Natural killer cell treated with Interleukin-12 subunit alpha and Interleukin-12 subunit beta and Interleukin-15 and Interleukin-18, amount 100 ng/mL, for 72 hours (primary cell): ENCODE measurements at regions not wholly inside any gene's neighbourhood (a gene's known extent, or its start where the extent isn't known, plus 50 kb on each side); places are given as distances from the start of the nearest gene placed in this dataset.

Experiments
- ATAC-seq, 2 donors: fragments of 150-1000 bp; cut with Tn5 transposase in 1 of 2; sonication (Bioruptor Pico), chemical (Tn5 transposase) in 1 of 2; 2 replicates each; pipeline ENCODE4 v1.10.0; 2021
- DNase-seq: peaks from one replicate; pipeline ENCODE4 v3.0.0; 2022; ENCODE audit warnings: low spot score
- H3K27ac Mint-ChIP-seq, 2 donors: 1 replicate in 1 of 2; 2 replicates in 1 of 2; pipeline ENCODE4 v1.8.0; 2022; ENCODE audit warnings: mixed read lengths in 2 of 2, mild to moderate bottlenecking in 1 of 2, moderate library complexity in 1 of 2
- H3K27me3 Mint-ChIP-seq, 2 donors: 1 replicate in 1 of 2; 2 replicates in 1 of 2; pipeline ENCODE4 v1.8.0; 2022; ENCODE audit warnings: mixed read lengths in 2 of 2
- H3K36me3 Mint-ChIP-seq: one replicate; pipeline ENCODE4 v1.8.0; 2022; ENCODE audit warnings: mixed read lengths
- H3K4me1 Mint-ChIP-seq, 2 donors: 1 replicate in 1 of 2; 2 replicates in 1 of 2; pipeline ENCODE4 v1.8.0; 2022; ENCODE audit warnings: low read depth in 2 of 2, mixed read lengths in 2 of 2, mild to moderate bottlenecking in 1 of 2
- H3K4me3 Mint-ChIP-seq: one replicate; pipeline ENCODE4 v1.8.0; 2022; ENCODE audit warnings: mixed read lengths
- H3K9me3 Mint-ChIP-seq: 2 replicates; pipeline ENCODE4 v1.8.0; 2022; ENCODE audit warnings: mixed read lengths

DNA sequence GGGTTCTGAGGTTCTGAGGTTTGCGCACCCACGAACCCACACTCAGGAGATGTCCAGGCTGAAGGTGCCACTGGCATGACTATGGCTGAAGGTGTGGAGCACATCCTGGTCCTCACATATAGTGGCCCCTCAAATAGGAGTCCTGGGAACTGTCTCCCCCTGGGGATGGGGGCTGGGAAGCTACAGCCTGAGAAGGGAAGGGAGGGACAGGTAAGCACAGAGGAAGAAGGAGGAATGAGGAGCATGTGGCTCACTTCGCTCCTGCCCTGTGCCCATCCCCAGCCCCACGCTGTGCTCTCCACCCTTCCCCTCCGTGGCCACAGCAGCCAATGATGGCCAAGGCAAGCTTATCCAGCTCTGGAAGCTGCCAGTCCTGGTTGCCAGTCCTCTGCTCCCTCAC lies 123.9 kb upstream of the LHX1 start:
- Mint-ChIP-seq H3K27me3 (peaks cover 48 to 51% of the 10 kb centered on the region in 2 donors), H3K36me3 (no peaks in the 10 kb centered on the region), H3K27ac (no peak overlapping the region), H3K9me3 (no peaks in the 10 kb centered on the region), H3K4me1 (no peaks in the 10 kb centered on the region), H3K4me3 (no peak overlapping the region)
- ATAC-seq = no peak
- DNase-seq = no peak

DNA sequence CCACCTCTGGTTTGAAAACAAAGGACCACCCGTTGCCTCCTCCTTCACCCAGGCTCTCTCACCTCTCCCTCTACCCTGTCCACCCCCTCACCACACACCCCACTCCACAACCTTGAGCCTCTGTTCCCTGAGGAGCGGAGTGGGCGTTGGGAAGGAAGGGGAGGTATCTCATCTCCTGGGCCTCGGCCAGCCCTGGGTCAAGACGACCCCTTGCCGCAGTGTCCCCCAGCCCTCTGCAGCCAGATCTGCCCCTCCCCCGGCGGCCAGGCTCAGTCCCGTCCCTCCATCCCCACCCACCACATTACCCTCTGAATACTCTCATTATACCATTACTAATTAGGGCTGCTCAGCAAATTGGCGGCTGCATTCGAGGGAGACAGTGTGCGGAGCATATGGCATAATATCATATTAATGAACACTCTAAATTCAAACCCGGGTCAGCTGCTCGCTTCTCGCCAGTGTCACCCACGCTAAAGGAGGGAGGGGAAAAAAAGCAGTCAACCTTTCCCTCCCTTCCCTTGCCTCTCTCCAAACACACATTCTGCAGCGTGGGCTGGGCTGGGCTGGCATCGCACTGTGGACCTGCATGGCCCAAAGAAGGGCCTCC lies 123.2 kb upstream of the LHX1 start:
- H3K9me3 Mint-ChIP-seq = no peaks in the 10 kb centered on the region
- ATAC-seq = peak in 1 of 2 donors; percentile 3

DNA sequence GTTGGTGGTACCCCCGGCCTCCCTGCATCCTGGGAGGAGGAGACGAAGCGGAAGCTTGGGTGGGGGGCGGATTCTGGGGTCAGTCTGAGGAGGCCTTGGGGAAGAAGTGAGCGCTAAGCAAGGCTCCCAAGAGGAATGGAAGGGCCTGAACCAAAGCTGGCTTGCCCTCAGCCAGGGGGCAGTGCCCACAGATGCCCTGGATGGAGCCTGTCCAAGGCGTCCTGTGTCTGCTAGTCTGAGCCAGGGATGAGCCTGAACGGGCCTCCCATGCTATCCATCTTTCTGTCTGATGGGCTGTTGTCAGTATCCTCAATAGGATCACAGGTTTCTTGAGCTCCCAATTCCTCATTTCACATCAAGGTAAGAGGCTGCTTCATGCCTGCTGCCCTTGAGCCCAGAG lies 122.3 kb upstream of the LHX1 start:
- Mint-ChIP-seq H3K36me3 (no peaks in the 10 kb centered on the region), H3K4me3 (no peak overlapping the region), H3K9me3 (no peaks in the 10 kb centered on the region), H3K27ac (no peak overlapping the region), H3K27me3 (peaks cover 48 to 52% of the 10 kb centered on the region in 2 donors), H3K4me1 (no peaks in the 10 kb centered on the region)
- DNase-seq (no peak), ATAC-seq (no peak)

More for the DNA sequence above, 123.2 kb upstream of the LHX1 start:
- H3K4me1 Mint-ChIP-seq = no peaks in the 10 kb centered on the region
- peaks cover 48 to 51% of the 10 kb centered on the region in 2 donors for H3K27me3 Mint-ChIP-seq
- no peaks in the 10 kb centered on the region for H3K36me3 Mint-ChIP-seq
- no peak for DNase-seq
- no peak overlapping the region for H3K27ac Mint-ChIP-seq
- no peak overlapping the region for H3K4me3 Mint-ChIP-seq

DNA sequence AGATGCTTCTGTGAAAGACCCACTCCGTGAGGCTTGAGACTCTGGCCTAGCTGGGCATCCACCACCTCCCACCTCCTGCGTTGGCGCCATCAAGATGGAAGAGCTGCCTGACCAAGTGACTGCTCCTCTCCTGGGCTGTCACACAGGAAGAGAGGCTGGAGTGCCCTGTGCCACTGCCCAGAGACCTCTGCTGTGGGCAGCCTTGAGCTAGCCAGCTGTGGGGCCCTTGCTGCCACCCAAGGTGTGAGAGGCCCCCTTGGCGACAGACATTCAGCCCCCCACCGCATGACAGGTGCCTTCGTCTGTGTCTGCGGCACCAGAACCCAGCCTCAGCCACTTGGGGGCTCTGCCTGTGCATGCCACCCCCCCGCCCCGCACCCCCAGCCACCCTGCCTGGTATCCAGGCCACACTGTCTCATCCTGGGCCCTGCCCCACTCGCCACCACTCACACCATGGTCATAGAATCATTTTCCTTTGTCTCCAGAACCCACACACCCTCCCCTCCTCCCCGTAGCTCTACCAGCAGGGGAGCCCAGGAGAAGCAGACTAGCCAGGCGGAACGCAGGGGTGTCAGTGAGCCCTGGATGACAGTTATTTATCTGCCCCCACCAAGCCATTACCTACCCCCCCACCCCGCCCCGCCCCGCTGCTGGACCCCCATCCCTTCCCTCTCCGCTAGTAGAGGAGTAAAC lies 120.9 kb upstream of the LHX1 start:
- H3K36me3 Mint-ChIP-seq = no peaks in the 10 kb centered on the region
- H3K4me1 Mint-ChIP-seq = no peaks in the 10 kb centered on the region
- no peak for ATAC-seq
- H3K27ac Mint-ChIP-seq = no peak overlapping the region
- no peak for DNase-seq
- peaks cover 45 to 48% of the 10 kb centered on the region in 2 donors for H3K27me3 Mint-ChIP-seq
- H3K9me3 Mint-ChIP-seq = no peaks in the 10 kb centered on the region
- no peak overlapping the region for H3K4me3 Mint-ChIP-seq

DNA sequence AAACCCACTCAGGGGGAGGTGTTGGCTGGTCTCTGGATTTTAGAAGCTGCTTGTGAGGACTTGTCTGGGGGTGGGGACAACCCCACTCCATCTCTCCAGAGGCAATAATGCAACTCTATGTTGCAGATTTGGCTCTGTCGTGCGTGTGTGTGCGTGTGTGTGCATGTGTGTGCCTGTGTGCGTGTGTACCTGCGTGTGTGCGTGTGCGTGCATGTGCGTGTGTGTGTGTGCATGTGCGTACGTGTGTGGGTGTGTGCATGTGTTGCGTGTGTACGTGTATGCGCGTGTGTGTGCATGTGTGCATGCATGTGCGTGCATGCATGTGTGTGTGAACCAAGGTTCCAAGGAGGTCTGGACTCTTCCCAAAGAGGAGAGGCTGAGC lies 120.4 kb upstream of the LHX1 start:
- H3K4me3 Mint-ChIP-seq = no peak overlapping the region
- H3K4me1 Mint-ChIP-seq = no peaks in the 10 kb centered on the region
- peaks cover 42 to 47% of the 10 kb centered on the region in 2 donors for H3K27me3 Mint-ChIP-seq
- H3K36me3 Mint-ChIP-seq = no peaks in the 10 kb centered on the region
- no peak overlapping the region for H3K27ac Mint-ChIP-seq
- no peak for DNase-seq
- H3K9me3 Mint-ChIP-seq = no peaks in the 10 kb centered on the region
- ATAC-seq = no peak

DNA sequence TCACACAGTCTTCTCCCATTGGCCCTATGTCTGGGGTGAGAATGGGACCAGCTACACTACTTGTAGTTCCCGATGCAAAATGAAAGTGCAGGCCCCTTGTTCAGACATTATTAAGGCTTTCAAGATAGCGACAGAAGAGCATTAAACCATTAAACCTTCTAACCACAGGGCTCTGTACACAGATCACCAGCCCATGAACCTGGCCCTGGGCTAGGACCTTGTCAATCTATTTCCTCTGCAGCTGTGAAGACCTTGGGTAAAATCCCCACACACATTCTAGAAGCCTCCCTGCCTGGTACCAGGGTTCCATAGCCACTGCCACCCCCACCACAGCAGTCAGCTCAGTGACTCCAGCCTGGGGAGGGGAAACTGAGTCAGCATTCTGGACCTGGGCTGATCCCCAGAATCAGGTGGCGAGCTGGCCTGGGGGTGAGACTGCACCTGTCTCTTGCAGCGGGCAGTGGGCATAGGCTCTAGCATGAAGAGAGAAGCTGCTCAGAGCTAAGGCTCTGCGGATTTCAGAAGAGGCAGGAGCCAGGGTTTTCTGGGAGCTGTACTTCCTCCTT lies 119.7 kb upstream of the LHX1 start:
- no peak for ATAC-seq
- Mint-ChIP-seq H3K4me1 (no peaks in the 10 kb centered on the region), H3K27me3 (peaks cover 39 to 40% of the 10 kb centered on the region in 2 donors), H3K9me3 (no peaks in the 10 kb centered on the region), H3K27ac (no peak overlapping the region), H3K36me3 (no peaks in the 10 kb centered on the region), H3K4me3 (no peak overlapping the region)
- no peak for DNase-seq

DNA sequence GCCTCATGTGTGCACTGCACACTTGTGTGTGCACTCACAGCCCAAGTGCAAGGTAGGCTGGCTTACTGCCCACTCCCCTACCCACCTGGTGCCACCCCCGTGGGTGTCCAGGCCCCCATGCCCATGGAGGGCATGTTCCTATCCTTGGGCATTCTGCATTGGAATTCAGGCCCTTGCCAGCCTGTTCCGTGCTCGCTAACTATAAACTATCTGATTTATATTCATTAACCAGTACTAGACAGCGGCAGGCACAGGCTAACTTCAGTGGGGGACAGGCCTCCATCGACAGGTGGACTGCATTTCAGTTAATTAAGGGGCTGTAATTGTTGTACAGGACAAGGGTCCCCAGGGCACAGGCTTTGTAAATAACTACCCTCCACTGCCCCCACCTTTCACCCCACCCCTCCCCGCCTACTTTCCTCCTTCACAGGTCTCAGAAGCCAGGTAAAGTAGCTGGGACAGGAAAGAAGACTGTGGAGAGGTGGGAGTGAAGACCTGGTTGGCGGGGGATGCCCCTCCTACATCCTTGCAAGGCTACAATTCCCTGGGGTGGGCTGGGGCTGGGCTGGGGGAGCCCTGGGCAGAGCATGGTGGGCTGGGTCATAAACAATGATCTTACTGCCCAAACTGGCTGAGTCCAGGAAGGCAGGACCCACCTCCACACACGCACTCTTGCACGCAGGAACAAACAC lies 119.0 kb upstream of the LHX1 start:
- no peak overlapping the region for H3K27ac Mint-ChIP-seq
- no peak overlapping the region for H3K4me3 Mint-ChIP-seq

DNA sequence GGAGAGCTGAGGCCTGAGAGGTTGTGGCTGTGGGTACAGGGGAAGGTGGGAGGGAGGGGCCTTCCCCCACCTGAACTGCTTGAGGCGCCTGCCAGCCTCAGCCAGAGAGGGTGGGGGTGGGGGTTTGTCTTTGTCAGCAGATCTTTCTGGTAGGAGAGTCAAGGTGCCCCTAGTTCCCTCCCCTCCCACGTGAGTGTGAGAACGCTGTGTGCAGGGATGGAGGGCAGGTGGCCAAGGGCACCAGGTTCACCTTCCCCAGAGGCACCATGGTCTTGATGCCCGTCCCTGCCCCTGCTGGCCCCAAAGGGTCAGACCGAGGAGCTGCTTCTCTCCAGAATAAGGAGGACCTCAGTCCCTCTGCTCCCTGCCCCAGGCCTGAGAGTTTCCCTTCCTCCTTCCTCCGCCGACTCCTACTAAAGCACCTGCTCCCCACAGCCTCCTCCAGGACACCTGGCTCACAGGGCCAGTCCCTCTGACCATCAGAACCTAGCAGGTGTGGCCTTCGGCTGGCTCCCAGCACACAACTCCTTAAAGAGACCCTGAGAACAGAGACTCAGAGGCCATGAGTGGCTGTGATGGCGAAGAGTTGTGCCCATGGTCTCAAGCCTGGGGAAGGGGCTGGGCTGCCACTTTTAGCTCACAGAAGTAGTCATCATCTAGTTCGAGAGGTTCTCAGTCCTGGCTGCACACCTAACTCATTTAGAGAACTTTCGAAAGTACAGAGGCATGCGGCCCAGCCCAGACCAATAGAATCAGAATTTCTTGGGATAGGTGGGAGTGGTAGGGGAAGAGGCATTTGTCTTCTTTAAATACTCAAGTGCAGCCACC lies 113.2 kb upstream of the LHX1 start:
- H3K27me3 Mint-ChIP-seq = peaks cover 29 to 40% of the 10 kb centered on the region in 2 donors
- no peaks in the 10 kb centered on the region for H3K36me3 Mint-ChIP-seq
- no peak for DNase-seq
- no peak overlapping the region for H3K4me3 Mint-ChIP-seq
- H3K27ac Mint-ChIP-seq = no peak overlapping the region
- no peak for ATAC-seq
- no peaks in the 10 kb centered on the region for H3K9me3 Mint-ChIP-seq
- H3K4me1 Mint-ChIP-seq = no peaks in the 10 kb centered on the region

More for the DNA sequence above, 119.0 kb upstream of the LHX1 start:
- no peaks in the 10 kb centered on the region for H3K4me1 Mint-ChIP-seq
- H3K36me3 Mint-ChIP-seq = no peaks in the 10 kb centered on the region
- no peak for DNase-seq
- peaks cover 33% of the 10 kb centered on the region in 2 donors for H3K27me3 Mint-ChIP-seq
- no peak for ATAC-seq
- no peaks in the 10 kb centered on the region for H3K9me3 Mint-ChIP-seq

DNA sequence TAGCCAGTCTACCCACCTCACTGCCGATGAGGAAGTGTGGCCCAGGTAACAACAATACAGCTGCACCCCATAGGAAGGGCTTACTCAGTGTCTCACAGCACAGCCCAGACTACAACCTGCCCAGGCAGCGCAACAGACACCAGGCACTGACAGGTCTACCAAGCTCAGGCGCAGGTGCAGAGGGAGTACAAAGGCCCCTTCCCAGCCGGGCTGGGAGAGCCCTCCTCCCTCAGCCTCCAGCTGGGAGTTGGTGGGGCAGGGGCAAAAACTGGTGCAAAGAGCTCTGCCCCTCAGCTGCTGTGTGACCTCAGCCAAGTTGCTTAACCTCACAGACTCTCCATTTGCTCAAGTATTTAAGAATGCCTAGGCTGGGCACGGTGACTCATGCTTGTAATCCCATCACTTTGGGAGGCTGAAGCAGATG lies 112.6 kb upstream of the LHX1 start:
- Mint-ChIP-seq H3K27me3 (peaks cover 29 to 42% of the 10 kb centered on the region in 2 donors), H3K9me3 (no peaks in the 10 kb centered on the region), H3K4me3 (no peak overlapping the region), H3K4me1 (no peaks in the 10 kb centered on the region), H3K36me3 (no peaks in the 10 kb centered on the region), H3K27ac (no peak overlapping the region)
- no peak for DNase-seq
- no peak for ATAC-seq

DNA sequence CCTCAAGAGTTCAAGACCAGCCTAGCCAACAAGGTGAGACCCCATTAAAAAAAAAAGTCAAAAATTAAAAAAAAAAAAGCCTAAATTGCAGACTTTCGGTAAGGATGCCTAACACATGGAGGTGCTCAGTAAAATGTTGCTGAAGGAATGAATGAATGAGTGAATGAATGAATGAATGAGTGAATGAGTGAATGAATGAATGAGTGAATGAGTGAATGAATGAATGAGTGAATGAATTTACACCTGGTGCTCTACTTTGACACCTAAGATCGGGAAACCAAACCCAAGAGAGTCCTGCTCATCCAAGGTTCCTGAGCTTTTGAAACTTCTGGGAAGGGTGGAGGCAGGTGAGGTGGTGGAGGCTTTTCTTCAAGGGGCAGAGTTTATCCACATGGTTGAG lies 112.2 kb upstream of the LHX1 start:
- peaks cover 26 to 42% of the 10 kb centered on the region in 2 donors for H3K27me3 Mint-ChIP-seq
- no peak for DNase-seq
- H3K9me3 Mint-ChIP-seq = no peaks in the 10 kb centered on the region
- no peak overlapping the region for H3K4me3 Mint-ChIP-seq
- H3K4me1 Mint-ChIP-seq = no peaks in the 10 kb centered on the region
- H3K27ac Mint-ChIP-seq = no peak overlapping the region
- ATAC-seq = no peak
- no peaks in the 10 kb centered on the region for H3K36me3 Mint-ChIP-seq

DNA sequence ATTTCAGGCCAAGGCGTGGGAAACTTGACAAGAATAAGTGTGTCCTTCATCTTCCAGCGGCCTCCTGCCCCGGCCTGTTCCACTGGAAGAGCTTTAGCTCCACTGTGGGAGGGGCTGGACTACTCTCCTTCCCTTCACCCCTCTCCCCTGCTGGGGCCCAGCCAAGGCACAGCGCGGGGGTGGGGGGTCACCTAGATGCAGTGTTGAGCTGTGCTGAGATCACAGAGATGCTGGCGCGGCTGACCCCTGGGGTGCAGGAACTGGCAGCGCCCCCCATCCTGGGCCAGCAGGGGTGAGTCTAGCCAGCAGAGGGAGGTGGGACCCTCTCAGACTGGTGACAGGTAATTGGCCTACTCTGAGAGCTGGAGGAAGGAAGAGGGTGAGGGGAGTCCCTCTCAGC lies 111.8 kb upstream of the LHX1 start:
- peaks cover 26 to 42% of the 10 kb centered on the region in 2 donors for H3K27me3 Mint-ChIP-seq
- H3K27ac Mint-ChIP-seq = no peak overlapping the region
- no peaks in the 10 kb centered on the region for H3K9me3 Mint-ChIP-seq
- no peaks in the 10 kb centered on the region for H3K36me3 Mint-ChIP-seq
- DNase-seq = no peak
- ATAC-seq = no peak
- H3K4me1 Mint-ChIP-seq = no peaks in the 10 kb centered on the region
- no peak overlapping the region for H3K4me3 Mint-ChIP-seq

DNA sequence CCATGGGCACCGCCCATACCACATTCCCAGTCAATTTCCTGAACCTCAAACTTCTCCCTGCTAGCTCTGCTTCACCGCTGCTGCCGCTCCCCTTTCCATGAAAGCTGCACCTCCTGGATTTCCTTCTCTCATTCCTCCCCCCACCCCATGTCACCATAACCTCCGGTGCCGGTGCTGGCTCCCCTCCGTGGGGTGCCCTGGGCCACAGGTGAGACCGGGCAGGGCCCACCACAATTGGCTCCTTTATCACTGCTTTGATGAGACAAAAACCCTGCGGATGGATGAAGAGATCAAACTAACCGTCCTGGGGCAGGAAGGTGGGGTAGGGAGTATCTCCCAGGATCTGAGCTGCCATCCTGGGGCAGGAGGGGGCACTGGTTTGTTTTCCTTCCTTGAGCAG lies 111.3 kb upstream of the LHX1 start:
- peaks cover 26 to 39% of the 10 kb centered on the region in 2 donors for H3K27me3 Mint-ChIP-seq

DNA sequence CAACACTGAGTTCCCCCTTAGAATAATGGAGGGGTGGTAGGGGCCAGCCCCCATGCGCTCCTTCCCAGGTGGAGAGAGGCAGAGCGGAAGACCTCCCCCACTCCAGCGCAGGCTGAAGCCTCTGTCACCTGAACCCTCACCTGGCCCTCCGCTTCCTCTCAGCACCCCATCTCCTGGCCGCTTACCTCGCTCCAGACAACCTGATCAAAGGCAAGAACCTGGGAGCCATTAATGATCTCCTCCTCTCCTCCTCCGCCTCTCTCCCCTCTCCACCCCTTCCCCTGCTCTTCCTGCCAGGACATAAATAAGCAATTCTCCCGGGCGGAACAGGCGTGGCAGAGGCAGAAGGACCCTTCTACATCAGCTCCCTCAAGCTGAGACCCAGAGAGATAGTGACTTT lies 110.2 kb upstream of the LHX1 start:
- Mint-ChIP-seq H3K36me3 (no peaks in the 10 kb centered on the region), H3K4me3 (no peak overlapping the region), H3K9me3 (no peaks in the 10 kb centered on the region), H3K27ac (no peak overlapping the region), H3K27me3 (peaks cover 20 to 30% of the 10 kb centered on the region in 2 donors), H3K4me1 (no peaks in the 10 kb centered on the region)
- DNase-seq (no peak), ATAC-seq (no peak)

More for the DNA sequence above, 111.3 kb upstream of the LHX1 start:
- H3K4me3 Mint-ChIP-seq = no peak overlapping the region
- no peaks in the 10 kb centered on the region for H3K4me1 Mint-ChIP-seq
- H3K36me3 Mint-ChIP-seq = no peaks in the 10 kb centered on the region
- no peak overlapping the region for H3K27ac Mint-ChIP-seq
- ATAC-seq (no peak), DNase-seq (no peak)
- H3K9me3 Mint-ChIP-seq = no peaks in the 10 kb centered on the region
